IPS DF 19.7 (cell line): ENCODE measurements at regions not wholly inside any gene's neighbourhood (a gene's known extent, or its start where the extent isn't known, plus 50 kb on each side); places are given as distances from the start of the nearest gene placed in this dataset.
"Not testable (repeated sequence)": the region's sequence is repeated elsewhere in the genome, so short reads cannot be mapped to it uniquely, and the experiment has no call there.

Source experiments
- DNase-seq: peaks from one replicate; pipeline ENCODE4 v3.0.0-alpha.2; 2013; ENCODE audit warnings: low read depth, low spot score

DNA sequence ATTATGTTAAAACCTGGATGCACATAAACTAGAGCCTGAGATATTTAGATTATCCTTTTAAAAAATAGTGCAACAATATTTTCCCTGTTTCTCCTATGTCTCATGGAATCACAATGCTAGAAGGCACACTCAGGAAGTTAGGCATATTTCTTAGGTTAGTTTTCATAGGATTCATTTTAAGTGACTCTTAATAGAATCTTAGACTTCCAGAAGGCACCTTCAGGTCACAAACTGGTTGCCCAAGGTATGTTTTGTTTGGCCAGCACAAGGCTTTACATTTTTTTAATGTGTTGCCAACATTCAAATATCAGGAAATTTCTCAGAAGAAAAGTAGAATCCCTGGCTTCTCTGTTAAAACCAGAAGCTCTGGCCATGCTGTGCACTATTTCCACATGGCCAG is 129.3 kb downstream of the LNPK start:
- DNase-seq: no peak

DNA sequence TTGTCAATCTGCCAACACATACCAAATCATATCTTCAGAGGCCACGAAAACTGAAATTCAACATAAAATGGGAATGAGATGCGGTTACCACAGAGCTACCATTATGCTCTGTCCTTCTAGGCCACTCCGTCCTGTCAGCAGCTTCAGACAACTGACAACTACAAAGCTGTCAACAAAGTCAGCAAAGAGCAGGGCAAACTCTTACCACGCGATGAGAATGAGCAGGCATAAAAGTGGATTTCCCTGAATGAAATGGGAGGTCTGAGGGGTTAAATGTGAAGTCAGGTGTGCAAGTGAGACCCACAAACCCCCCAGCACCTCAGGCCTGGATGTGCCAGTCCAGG is 130.1 kb downstream of the LNPK start:
- DNase-seq: no peak

GRCh38 chr2:175871331-175872004 is 130.6 kb downstream of the LNPK start:
- DNase-seq: no peak

GRCh38 chr2:175865716-175866115 is 136.4 kb downstream of the LNPK start:
- no peak for DNase-seq

DNA sequence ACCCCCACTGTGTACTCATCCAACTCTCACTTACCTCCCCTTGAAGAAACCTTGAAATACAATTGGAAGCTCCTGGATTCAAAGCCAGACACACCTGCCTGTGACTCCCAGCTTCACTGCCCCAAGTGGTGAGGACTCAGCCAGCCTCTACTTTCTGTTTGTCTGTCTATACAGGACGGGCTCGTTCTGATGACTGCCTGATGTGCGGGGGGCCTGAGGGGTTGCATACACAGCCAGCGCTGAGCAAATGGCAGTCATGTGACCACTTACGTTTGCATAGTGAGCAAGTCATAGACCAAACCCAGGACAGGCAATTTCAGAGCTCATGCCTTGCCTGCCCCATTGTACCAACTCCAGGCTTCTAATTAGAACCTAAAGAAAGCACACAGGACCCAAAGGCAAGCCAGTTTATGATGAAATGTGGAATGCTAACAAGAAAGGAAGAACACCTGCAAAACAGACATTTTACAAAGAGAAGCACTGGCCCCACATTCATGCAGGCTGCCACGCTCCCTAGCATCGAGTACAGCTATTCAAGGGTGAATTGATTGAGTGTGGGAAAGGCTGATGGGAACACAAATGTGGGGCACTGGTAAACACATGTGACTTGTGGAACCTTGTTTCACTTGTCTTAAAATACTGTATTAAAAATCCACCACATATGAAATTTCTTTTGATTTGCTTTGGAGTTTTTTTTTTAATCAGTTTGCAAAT is 137.8 kb downstream of the LNPK start:
- DNase-seq: no peak

DNA sequence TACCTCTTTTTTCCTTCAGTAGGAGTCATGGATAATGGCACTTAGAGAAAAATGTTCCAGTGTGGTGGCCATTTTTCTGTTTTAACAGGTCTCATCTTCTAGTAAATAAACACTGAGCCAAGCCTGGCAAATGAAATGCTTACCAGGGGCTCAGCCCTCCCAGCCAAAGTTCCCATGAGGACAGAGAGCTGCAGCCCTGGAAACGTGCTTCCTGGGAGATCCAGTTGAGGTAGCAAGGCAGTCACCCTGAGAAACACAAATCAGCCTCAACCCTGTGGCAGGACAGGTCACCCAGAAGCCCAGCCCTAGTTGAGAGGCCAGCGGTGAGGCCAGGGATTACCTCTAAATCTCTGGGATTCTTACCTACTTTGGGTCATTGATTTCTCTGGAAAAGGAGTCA is 140.1 kb downstream of the LNPK start:
- DNase-seq: no peak

GRCh38 chr2:175855794-175856453 is 146.1 kb downstream of the LNPK start:
- no peak for DNase-seq

- no peak for DNase-seq
These were observed 146.8 kb downstream of the LNPK start for GRCh38 chr2:175855236-175855635.

GRCh38 chr2:175854665-175855064 is 147.4 kb downstream of the LNPK start:
- DNase-seq: no peak

DNA sequence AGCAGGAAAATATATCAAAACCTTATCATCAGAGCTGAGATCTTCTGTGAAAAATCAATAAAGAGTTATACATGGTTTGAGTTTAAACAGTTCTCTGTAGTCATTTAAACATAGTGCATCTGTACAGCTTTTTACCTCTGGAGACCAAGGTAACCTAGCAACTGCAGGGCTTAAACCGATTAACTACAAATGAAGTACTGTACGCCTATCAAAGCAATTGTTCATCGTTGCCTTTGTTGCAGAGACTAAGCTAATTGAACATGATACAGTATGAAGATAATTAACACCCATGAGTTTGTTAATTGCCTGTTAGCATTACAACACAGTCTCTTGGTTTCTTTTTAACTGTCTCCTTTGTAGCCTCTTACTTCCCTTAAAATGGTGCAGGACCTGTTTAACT is 147.9 kb downstream of the LNPK start:
- no peak for DNase-seq

GRCh38 chr2:175853616-175853890 is 148.5 kb downstream of the LNPK start:
- no peak for DNase-seq

DNA sequence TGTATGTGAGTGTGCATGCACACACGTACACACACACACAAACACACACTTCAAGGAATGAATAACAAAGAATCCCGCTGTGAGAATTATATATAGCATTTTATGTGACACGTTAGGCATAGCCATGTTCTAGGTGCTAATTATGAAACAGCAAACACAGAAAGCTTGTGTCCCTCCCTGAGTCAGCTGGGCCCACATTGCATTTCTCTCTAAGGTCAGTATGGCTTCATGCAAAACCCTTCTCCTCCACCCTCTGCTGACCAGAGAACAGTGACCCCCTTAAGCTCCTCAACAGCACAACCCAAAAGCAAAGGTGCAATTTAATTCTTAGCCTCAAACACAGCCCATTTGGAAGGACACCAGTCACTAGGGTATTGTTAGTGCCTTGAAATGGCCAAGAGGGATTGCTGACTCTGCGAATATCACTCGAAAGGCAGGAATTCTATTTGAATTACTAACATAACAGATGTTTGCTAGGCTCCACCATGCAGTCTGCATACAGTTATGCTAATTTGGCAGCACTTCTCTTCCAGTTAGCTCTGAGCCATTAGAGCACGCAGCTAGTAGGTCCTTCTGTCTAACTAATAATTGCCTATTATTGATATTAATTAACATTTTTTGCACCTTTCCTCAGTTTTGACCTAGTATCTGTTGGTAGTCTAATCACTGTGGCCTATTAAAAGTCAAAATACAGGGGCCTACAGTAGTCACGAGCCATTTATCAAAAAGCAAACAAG is 149.0 kb downstream of the LNPK start:
- DNase-seq: no peak

DNA sequence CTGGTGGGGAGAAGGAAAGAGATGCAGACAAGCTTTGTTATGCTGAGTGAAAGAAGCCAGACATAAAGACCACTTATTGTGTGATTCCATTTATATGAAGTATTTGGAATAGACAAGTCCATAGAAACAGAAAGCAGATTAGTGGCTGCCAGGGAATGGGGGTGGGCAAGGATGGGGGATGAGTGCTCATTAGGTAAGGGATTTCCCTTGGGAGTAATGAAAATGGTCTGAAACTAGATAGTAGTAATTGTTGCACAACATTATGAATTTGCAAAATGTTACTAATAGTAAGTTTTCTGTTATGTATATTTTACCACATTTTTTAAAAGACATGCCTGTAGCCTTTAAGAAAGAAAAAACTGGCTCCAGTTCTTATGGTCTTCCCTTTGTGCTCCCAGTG is 154.9 kb downstream of the LNPK start:
- DNase-seq: no peak

- no peak for DNase-seq
These were observed 157.9 kb downstream of the LNPK start for GRCh38 chr2:175844169-175844568.

- no peak for DNase-seq
These were observed 158.4 kb downstream of the LNPK start for GRCh38 chr2:175843625-175844024.

DNA sequence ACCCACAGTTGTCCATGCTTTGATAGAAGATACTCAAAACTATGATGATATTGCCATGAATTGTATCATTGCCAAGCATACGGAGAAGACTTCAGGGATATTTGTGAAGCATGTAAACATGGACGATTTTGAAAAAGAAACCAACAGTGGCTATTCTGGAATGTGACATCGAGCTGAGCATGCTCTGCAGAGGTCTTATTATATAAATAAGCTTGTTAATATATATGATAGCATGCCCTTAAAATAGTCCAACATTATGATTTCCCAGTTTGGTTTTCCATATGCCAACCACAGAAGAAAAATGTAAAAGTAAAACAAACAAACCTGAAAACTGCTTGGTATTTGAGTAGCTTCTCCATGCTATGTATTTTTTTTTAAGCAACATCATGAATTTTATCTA is 159.1 kb downstream of the LNPK start:
- DNase-seq: no peak

DNA sequence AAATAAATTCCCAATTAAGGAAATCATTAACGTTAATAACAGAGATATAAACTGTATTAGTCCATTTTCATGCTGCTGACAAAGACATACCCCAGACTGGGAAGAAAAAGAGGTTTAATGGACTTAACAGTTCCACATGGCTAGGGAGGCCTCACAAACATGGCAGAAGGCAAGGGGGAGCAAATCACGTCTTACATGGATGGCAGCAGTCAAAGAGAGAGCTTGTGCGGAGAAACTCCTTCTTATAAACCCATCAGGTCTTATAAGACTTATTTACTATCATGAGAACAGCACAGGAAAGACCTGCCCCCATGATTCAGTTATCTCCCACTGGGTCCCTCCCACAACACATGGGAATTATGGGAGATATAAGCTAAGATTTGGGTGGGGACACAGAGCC is 161.3 kb downstream of the LNPK start:
- DNase-seq: not testable (repeated sequence)

DNA sequence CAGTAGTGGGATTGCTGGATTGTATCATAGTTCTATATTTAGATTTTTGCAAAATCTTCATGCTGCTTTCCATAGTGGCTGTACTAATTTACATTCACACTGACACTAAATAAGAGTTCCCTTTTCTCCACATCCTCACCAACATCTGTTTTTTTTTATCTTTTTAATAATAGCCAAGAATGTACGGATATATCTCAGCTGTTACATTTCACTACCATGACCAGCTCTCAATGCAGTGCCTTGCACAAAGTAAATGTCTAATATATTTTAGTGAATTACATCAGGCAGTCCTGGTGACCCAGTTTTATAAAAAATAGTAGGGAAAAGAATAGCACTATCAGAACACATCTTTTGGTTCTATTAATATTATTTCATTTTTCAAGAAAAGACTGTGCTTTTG is 161.8 kb downstream of the LNPK start:
- DNase-seq: no peak

DNA sequence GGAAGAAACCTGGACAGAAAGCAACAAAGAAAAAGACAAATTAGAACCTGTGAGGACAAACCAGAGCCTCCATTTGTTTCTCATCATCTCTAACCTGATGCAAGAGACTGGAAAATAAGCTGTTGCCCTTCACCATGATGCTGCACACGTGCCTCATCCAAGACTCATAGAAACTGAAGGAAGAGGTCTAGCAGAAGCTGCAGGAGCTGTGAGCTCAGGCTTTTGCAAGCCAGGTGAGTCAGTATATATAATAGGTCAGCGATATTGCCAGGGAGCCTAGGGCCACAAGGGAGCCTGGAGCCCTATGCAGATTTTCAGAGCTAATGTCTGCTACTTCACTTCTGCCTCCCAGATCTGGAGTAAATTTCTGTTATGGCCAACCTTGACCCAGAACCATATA is 163.1 kb downstream of the LNPK start:
- DNase-seq: no peak

- DNase-seq: no peak
These were observed 165.0 kb downstream of the LNPK start for GRCh38 chr2:175837046-175837445.

GRCh38 chr2:175836361-175836760 is 165.7 kb downstream of the LNPK start:
- DNase-seq: no peak

GRCh38 chr2:175834477-175834876 is 167.6 kb downstream of the LNPK start:
- no peak for DNase-seq

- no peak for DNase-seq
These were observed 169.2 kb downstream of the LNPK start for GRCh38 chr2:175832866-175833265.
